Body of pancreas (tissue), 4 donors: ENCODE measurements at regions not wholly inside any gene's neighbourhood (a gene's known extent, or its start where the extent isn't known, plus 50 kb on each side); places are given as distances from the start of the nearest gene placed in this dataset.

Source experiments
- ATAC-seq: fragments of 150-250 bp; one replicate; pipeline ENCODE4 v1.9.1; 2016
- DNase-seq, 4 donors: peaks; one replicate each; pipeline ENCODE4 v3.0.0-alpha.2; 2019
- H3K27ac ChIP-seq, 4 donors: fragments of 200-600 bp; sonication (generic); 1 replicate in 3 of 4; 2 replicates in 1 of 4; pipeline versions ENCODE4 v1.5.1 to v1.6.1; 2016 to 2019; ENCODE audit warnings: mild to moderate bottlenecking in 1 of 4, mixed read lengths in 1 of 4, moderate library complexity in 1 of 4
- H3K27me3 ChIP-seq, 2 donors: fragments of 200-600 bp; sonication (generic); one replicate each; pipeline ENCODE4 v1.6.0; 2016; ENCODE audit warnings: mild to moderate bottlenecking in 1 of 2
- H3K36me3 ChIP-seq, 2 donors: fragments of 200-600 bp; sonication (generic); replicated peaks in 1 of 2; 2 replicates each; pipeline ENCODE4 v1.5.1; 2016; ENCODE audit warnings: low read depth in 2 of 2; ENCODE audit not compliant: insufficient read depth in 1 of 2
- H3K4me1 ChIP-seq: fragments of 200-600 bp; sonication (generic); one replicate; pipeline ENCODE4 v1.6.0; 2016
- H3K4me3 ChIP-seq, 2 donors: fragments of 200-600 bp; sonication (generic); 1 replicate in 1 of 2; 2 replicates in 1 of 2; pipeline ENCODE4 v1.5.1; 2016 to 2019
- H3K9me3 ChIP-seq, 3 donors: fragments of 200-600 bp; sonication (generic); 1 replicate in 2 of 3; 2 replicates in 1 of 3; pipeline ENCODE4 v1.5.1; 2016
- CTCF ChIP-seq, 7 experiments: fragments of 450-650 bp in 4 of 7; fragments of 200-600 bp in 3 of 7; sonication (generic) in 3 of 7; IDR thresholded peaks; one replicate each; pipeline ENCODE4 v1.5.1; 2016 to 2019; ENCODE audit warnings: antibody characterized with exemption in 7 of 7
- POLR2A ChIP-seq, 3 donors: fragments of 450-650 bp; IDR thresholded peaks; one replicate each; pipeline ENCODE4 v1.6.1; 2016; ENCODE audit warnings: antibody characterized with exemption in 3 of 3, mild to moderate bottlenecking in 2 of 3
- WGBS, 2 donors: methylation state at CpG; one replicate each; pipeline ENCODE4 v1.1.5; 2017; 5-methylcytosine and 5-hydroxymethylcytosine counted together
- intact Hi-C: fragments of 100-400 bp; cut with DNase I; formaldehyde crosslinking; loops from one replicate; pipeline ENCODE4 v1.15.1; 2023

GRCh38 chr7:48992816-48993215 lies 68.5 kb downstream of the CDC14C start:
- no peak overlapping the region for H3K4me3 ChIP-seq
- no peaks in the 10 kb centered on the region for H3K27me3 ChIP-seq
- intact Hi-C loops: no loop called here
- no peaks in the 10 kb centered on the region for H3K36me3 ChIP-seq
- DNase-seq (no peak), ATAC-seq (no peak)
- 60 to 61% methylated on average over 4 of the region's 4 CpGs for WGBS, 2 donors
- no peaks in the 10 kb centered on the region for H3K4me1 ChIP-seq
- H3K9me3 ChIP-seq: no peaks in the 10 kb centered on the region
- no peak for TF ChIP-seq CTCF (IDR thresholded peaks at IDR 0.05)
- TF ChIP-seq POLR2A (IDR thresholded peaks at IDR 0.05): no peak
- H3K27ac ChIP-seq: no peak overlapping the region

- ATAC-seq (peak; percentile 38), DNase-seq (peak; percentile 13 to 15 (median 14))
- H3K36me3 ChIP-seq: no peaks in the 10 kb centered on the region
- no peaks in the 10 kb centered on the region for H3K9me3 ChIP-seq
- TF ChIP-seq CTCF (IDR thresholded peaks at IDR 0.05): peak in 5 of 7 experiments; percentile 13 to 48 (median 40)
- no peak for TF ChIP-seq POLR2A (IDR thresholded peaks at IDR 0.05)
- no peak overlapping the region for H3K27ac ChIP-seq
- no peak overlapping the region for H3K4me3 ChIP-seq
- H3K4me1 ChIP-seq: no peaks in the 10 kb centered on the region
- no peaks in the 10 kb centered on the region for H3K27me3 ChIP-seq
- intact Hi-C loops: no loop called here
- WGBS, 2 donors: 10 to 38% methylated on average over 1 of the region's 1 CpG
These were observed 77.3 kb downstream of the CDC14C start for GRCh38 chr7:49001610-49002033.

GRCh38 chr7:49010717-49011116 lies 86.4 kb downstream of the CDC14C start:
- 35 to 50% methylated on average over 2 of the region's 2 CpGs for WGBS, 2 donors
- Histone ChIP-seq H3K4me1 (no peaks in the 10 kb centered on the region), H3K9me3 (no peaks in the 10 kb centered on the region), H3K4me3 (no peak overlapping the region), H3K27me3 (no peaks in the 10 kb centered on the region), H3K27ac (no peak overlapping the region), H3K36me3 (no peaks in the 10 kb centered on the region)
- DNase-seq: no peak
- no peak for ATAC-seq
- no peak for TF ChIP-seq POLR2A (IDR thresholded peaks at IDR 0.05)
- TF ChIP-seq CTCF (IDR thresholded peaks at IDR 0.05): no peak
- intact Hi-C loops: no loop called here

- intact Hi-C loops: no loop called here
- Histone ChIP-seq H3K27me3 (no peaks in the 10 kb centered on the region), H3K9me3 (no peaks in the 10 kb centered on the region), H3K27ac (no peak overlapping the region), H3K4me1 (no peaks in the 10 kb centered on the region), H3K36me3 (no peaks in the 10 kb centered on the region), H3K4me3 (no peak overlapping the region)
- no peak for DNase-seq
- whole genome bisulfite sequencing, 2 donors: 25 to 40% methylated on average over 4 of the region's 4 CpGs
- TF ChIP-seq POLR2A (IDR thresholded peaks at IDR 0.05) (no peak), CTCF (IDR thresholded peaks at IDR 0.05) (no peak)
- ATAC-seq: no peak
These were observed 90.5 kb downstream of the CDC14C start for GRCh38 chr7:49014870-49015269.

GRCh38 chr7:49020145-49020544 lies 95.8 kb downstream of the CDC14C start:
- Histone ChIP-seq H3K27me3 (no peaks in the 10 kb centered on the region), H3K9me3 (no peaks in the 10 kb centered on the region), H3K36me3 (no peaks in the 10 kb centered on the region), H3K27ac (no peak overlapping the region), H3K4me3 (no peak overlapping the region), H3K4me1 (no peaks in the 10 kb centered on the region)
- TF ChIP-seq POLR2A (IDR thresholded peaks at IDR 0.05): no peak
- no peak for TF ChIP-seq CTCF (IDR thresholded peaks at IDR 0.05)
- intact Hi-C loops: no loop called here
- DNase-seq: no peak
- no peak for ATAC-seq
- 66 to 75% methylated on average over 4 of the region's 4 CpGs for WGBS, 2 donors
